ENCODE measurements at regions not wholly inside any gene's neighbourhood (a gene's known extent, or its start where the extent isn't known, plus 50 kb on each side); places are given as distances from the start of the nearest gene placed in this dataset.

- no peak for TF ChIP-seq CHD2 (IDR thresholded peaks at IDR 0.05; ENCODE audit: low read length)
Observed at GRCh38 chr2:2663401-2664036, 332.4 kb upstream of the MYT1L start (continued).

Measured in H1 (cell line).